Suprapubic skin (tissue), 4 donors: ENCODE measurements at regions not wholly inside any gene's neighbourhood (a gene's known extent, or its start where the extent isn't known, plus 50 kb on each side); places are given as distances from the start of the nearest gene placed in this dataset.

Experiments used
- DNase-seq, 2 donors: peaks; one replicate each; pipeline ENCODE4 v3.0.0-alpha.2; 2019; ENCODE audit warnings: low spot score in 2 of 2
- H3K27ac ChIP-seq: fragments of 200-600 bp; sonication (generic); one replicate; pipeline ENCODE4 v1.5.1; 2019
- H3K27me3 ChIP-seq: fragments of 200-600 bp; sonication (generic); one replicate; pipeline ENCODE4 v1.5.1; 2019
- H3K36me3 ChIP-seq: fragments of 200-600 bp; sonication (generic); one replicate; pipeline ENCODE4 v1.5.1; 2019
- H3K4me1 ChIP-seq: fragments of 200-600 bp; sonication (generic); one replicate; pipeline ENCODE4 v1.5.1; 2019
- H3K4me3 ChIP-seq: fragments of 200-600 bp; sonication (generic); one replicate; pipeline ENCODE4 v1.5.1; 2019; ENCODE audit warnings: mild to moderate bottlenecking
- H3K9me3 ChIP-seq: fragments of 200-600 bp; sonication (generic); one replicate; pipeline ENCODE4 v1.5.1; 2019
- CTCF ChIP-seq, 2 donors: fragments of 200-600 bp in 1 of 2; fragments of 450-650 bp in 1 of 2; sonication (generic) in 1 of 2; IDR thresholded peaks; one replicate each; pipeline ENCODE4 v1.5.1; 2016 to 2019; ENCODE audit warnings: antibody characterized with exemption in 2 of 2, mild to moderate bottlenecking in 1 of 2, moderate library complexity in 1 of 2
- EP300 ChIP-seq: sonication (generic); formaldehyde crosslinking; IDR thresholded peaks from one replicate; pipeline ENCODE4 v1.6.1; 2017; ENCODE audit warnings: antibody characterized with exemption
- POLR2A ChIP-seq, 2 donors: fragments of 450-650 bp; IDR thresholded peaks; one replicate each; pipeline ENCODE4 v1.6.1; 2017; ENCODE audit warnings: antibody characterized with exemption in 2 of 2, mild to moderate bottlenecking in 2 of 2, moderate library complexity in 2 of 2
- POLR2AphosphoS5 ChIP-seq, 3 donors: sonication (generic); formaldehyde crosslinking; IDR thresholded peaks; one replicate each; pipeline ENCODE4 v1.6.1; 2017; ENCODE audit warnings: antibody characterized with exemption in 3 of 3
- WGBS: methylation state at CpG from one replicate; pipeline ENCODE4 v1.1.5; 2018; 5-methylcytosine and 5-hydroxymethylcytosine counted together

GRCh38 chr1:5436808-5437207 is 555.4 kb downstream of the NPHP4 start:
- peaks cover 3% of the 10 kb centered on the region for H3K9me3 ChIP-seq
- no peaks in the 10 kb centered on the region for H3K4me1 ChIP-seq
- no peak for TF ChIP-seq POLR2AphosphoS5 (IDR thresholded peaks at IDR 0.05)
- no peak for TF ChIP-seq CTCF (IDR thresholded peaks at IDR 0.05)
- TF ChIP-seq EP300 = no peak
- TF ChIP-seq POLR2A (IDR thresholded peaks at IDR 0.05) = no peak
- peaks cover 35% of the 10 kb centered on the region for H3K27me3 ChIP-seq
- no peak overlapping the region for H3K27ac ChIP-seq
- no peaks in the 10 kb centered on the region for H3K36me3 ChIP-seq
- WGBS = 100% methylated on average over 2 of the region's 2 CpGs
- no peak overlapping the region for H3K4me3 ChIP-seq
- no peak for DNase-seq

GRCh38 chr1:5435414-5435813 is 556.8 kb downstream of the NPHP4 start:
- H3K27ac ChIP-seq = no peak overlapping the region
- TF ChIP-seq POLR2A (IDR thresholded peaks at IDR 0.05) (no peak), CTCF (IDR thresholded peaks at IDR 0.05) (no peak), EP300 (no peak), POLR2AphosphoS5 (IDR thresholded peaks at IDR 0.05) (no peak)
- WGBS = 68% methylated on average over 6 of the region's 6 CpGs
- H3K9me3 ChIP-seq = peaks cover 3% of the 10 kb centered on the region
- no peak for DNase-seq
- H3K4me1 ChIP-seq = no peaks in the 10 kb centered on the region
- H3K4me3 ChIP-seq = no peak overlapping the region
- no peaks in the 10 kb centered on the region for H3K36me3 ChIP-seq
- H3K27me3 ChIP-seq = peaks cover 37% of the 10 kb centered on the region

GRCh38 chr1:5432436-5432835 is 559.8 kb downstream of the NPHP4 start:
- WGBS = 77% methylated on average over 5 of the region's 5 CpGs
- H3K4me1 ChIP-seq = no peaks in the 10 kb centered on the region
- peaks cover 64% of the 10 kb centered on the region for H3K27me3 ChIP-seq
- no peak overlapping the region for H3K4me3 ChIP-seq
- no peaks in the 10 kb centered on the region for H3K36me3 ChIP-seq
- TF ChIP-seq CTCF (IDR thresholded peaks at IDR 0.05) (no peak), POLR2A (IDR thresholded peaks at IDR 0.05) (no peak), EP300 (no peak)
- H3K27ac ChIP-seq = no peak overlapping the region
- no peak for DNase-seq
- H3K9me3 ChIP-seq = no peaks in the 10 kb centered on the region

GRCh38 chr1:5430911-5431697 is 561.1 kb downstream of the NPHP4 start:
- WGBS = 71% methylated on average over 15 of the region's 15 CpGs
- Histone ChIP-seq H3K9me3 (no peaks in the 10 kb centered on the region), H3K4me1 (no peaks in the 10 kb centered on the region), H3K27me3 (peaks cover 77% of the 10 kb centered on the region), H3K4me3 (no peak overlapping the region), H3K36me3 (no peaks in the 10 kb centered on the region), H3K27ac (no peak overlapping the region)
- TF ChIP-seq POLR2AphosphoS5 (IDR thresholded peaks at IDR 0.05) (no peak), CTCF (IDR thresholded peaks at IDR 0.05) (no peak), POLR2A (IDR thresholded peaks at IDR 0.05) (no peak), EP300 (no peak)
- DNase-seq = no peak

- H3K27ac ChIP-seq = no peak overlapping the region
- 74% methylated on average over 4 of the region's 4 CpGs for WGBS
- peaks cover 2% of the 10 kb centered on the region for H3K4me1 ChIP-seq
- H3K36me3 ChIP-seq = no peaks in the 10 kb centered on the region
- H3K27me3 ChIP-seq = peaks cover 73% of the 10 kb centered on the region
- H3K4me3 ChIP-seq = no peak overlapping the region
- no peak for DNase-seq
- no peaks in the 10 kb centered on the region for H3K9me3 ChIP-seq
- no peak for TF ChIP-seq POLR2AphosphoS5 (IDR thresholded peaks at IDR 0.05)
- TF ChIP-seq CTCF (IDR thresholded peaks at IDR 0.05) = no peak
- TF ChIP-seq POLR2A (IDR thresholded peaks at IDR 0.05) = no peak
- TF ChIP-seq EP300 = no peak
These were observed 562.1 kb downstream of the NPHP4 start for GRCh38 chr1:5430136-5430535.
